ENCODE measurements at regions not wholly inside any gene's neighbourhood (a gene's known extent, or its start where the extent isn't known, plus 50 kb on each side); places are given as distances from the start of the nearest gene placed in this dataset.
"Not testable (repeated sequence)": the region's sequence is repeated elsewhere in the genome, so short reads cannot be mapped to it uniquely, and the experiment has no call there.

GRCh38 chr6:6867404-6867799, 240.4 kb upstream of the RREB1 start:
- DNase-seq (ENCODE audit: low spot score), result no peak

GRCh38 chr6:6869094-6869493, 238.7 kb upstream of the RREB1 start:
- DNase-seq (ENCODE audit: low spot score), result no peak

- DNase-seq (ENCODE audit: low spot score), result no peak
Measured at GRCh38 chr6:6870921-6871320, 236.8 kb upstream of the RREB1 start.

GRCh38 chr6:6872459-6873344, 235.1 kb upstream of the RREB1 start:
- DNase-seq (ENCODE audit: low spot score), result no peak

- DNase-seq (ENCODE audit: low spot score), result no peak
Measured at GRCh38 chr6:6873778-6874177, 234.0 kb upstream of the RREB1 start.

- DNase-seq (ENCODE audit: low spot score), result no peak
Measured at GRCh38 chr6:6875818-6876470, 231.8 kb upstream of the RREB1 start.

- DNase-seq (ENCODE audit: low spot score), result not testable (repeated sequence)
Measured at GRCh38 chr6:6877792-6878191, 230.0 kb upstream of the RREB1 start.

- no peak for DNase-seq (ENCODE audit: low spot score)
Measured at GRCh38 chr6:6878887-6879585, 228.7 kb upstream of the RREB1 start.

- not testable (repeated sequence) for DNase-seq (ENCODE audit: low spot score)
Measured at GRCh38 chr6:6879586-6879974, 228.2 kb upstream of the RREB1 start.

- DNase-seq (ENCODE audit: low spot score), result no peak
Measured at GRCh38 chr6:6880745-6881437, 226.9 kb upstream of the RREB1 start.

- DNase-seq (ENCODE audit: low spot score), result no peak
Measured at GRCh38 chr6:6881438-6882225, 226.1 kb upstream of the RREB1 start.

GRCh38 chr6:6882592-6882991, 225.2 kb upstream of the RREB1 start:
- no peak for DNase-seq (ENCODE audit: low spot score)

GRCh38 chr6:6883011-6883410, 224.8 kb upstream of the RREB1 start:
- DNase-seq (ENCODE audit: low spot score), result no peak

GRCh38 chr6:6884193-6884627, 223.6 kb upstream of the RREB1 start:
- no peak for DNase-seq (ENCODE audit: low spot score)

- no peak for DNase-seq (ENCODE audit: low spot score)
Measured at GRCh38 chr6:6884916-6885315, 222.8 kb upstream of the RREB1 start.

- no peak for DNase-seq (ENCODE audit: low spot score)
Measured at GRCh38 chr6:6885521-6886170, 222.1 kb upstream of the RREB1 start.

GRCh38 chr6:6886171-6886885, 221.4 kb upstream of the RREB1 start:
- DNase-seq (ENCODE audit: low spot score), result no peak

GRCh38 chr6:6886886-6887285, 220.9 kb upstream of the RREB1 start:
- no peak for DNase-seq (ENCODE audit: low spot score)

- DNase-seq (ENCODE audit: low spot score), result no peak
Measured at GRCh38 chr6:6889601-6890000, 218.2 kb upstream of the RREB1 start.

- peak; percentile 46 for DNase-seq (ENCODE audit: low spot score)
Measured at GRCh38 chr6:6890400-6890858, 217.3 kb upstream of the RREB1 start.
